NCI-H345 (cell line): ENCODE measurements at regions not wholly inside any gene's neighbourhood (a gene's known extent, or its start where the extent isn't known, plus 50 kb on each side); places are given as distances from the start of the nearest gene placed in this dataset.
"Not testable (repeated sequence)": the region's sequence is repeated elsewhere in the genome, so short reads cannot be mapped to it uniquely, and the experiment has no call there.

Experiments used
- DNase-seq: peaks from one replicate; lab custom pipeline; 2025; lab: John Stamatoyannopoulos, UW

DNA sequence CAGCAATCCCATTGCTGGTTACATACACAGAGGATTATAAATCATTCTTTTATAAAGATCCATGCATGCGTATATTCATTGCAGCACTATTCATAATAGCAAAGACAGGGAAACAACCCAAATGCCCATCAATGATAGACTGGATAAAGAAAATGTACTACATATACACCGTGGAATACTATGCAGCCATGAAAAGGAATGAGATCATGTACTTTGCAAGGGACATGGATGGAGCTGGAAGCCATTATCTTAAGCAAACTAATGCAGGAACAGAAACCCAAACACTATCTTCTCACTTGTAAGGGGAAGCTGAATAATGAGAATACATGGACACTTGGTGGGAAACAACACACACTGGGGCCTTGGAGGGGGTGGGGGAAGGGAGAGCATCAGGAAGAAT, 529.7 kb downstream of the TBC1D32 start:
- no peak for DNase-seq

DNA sequence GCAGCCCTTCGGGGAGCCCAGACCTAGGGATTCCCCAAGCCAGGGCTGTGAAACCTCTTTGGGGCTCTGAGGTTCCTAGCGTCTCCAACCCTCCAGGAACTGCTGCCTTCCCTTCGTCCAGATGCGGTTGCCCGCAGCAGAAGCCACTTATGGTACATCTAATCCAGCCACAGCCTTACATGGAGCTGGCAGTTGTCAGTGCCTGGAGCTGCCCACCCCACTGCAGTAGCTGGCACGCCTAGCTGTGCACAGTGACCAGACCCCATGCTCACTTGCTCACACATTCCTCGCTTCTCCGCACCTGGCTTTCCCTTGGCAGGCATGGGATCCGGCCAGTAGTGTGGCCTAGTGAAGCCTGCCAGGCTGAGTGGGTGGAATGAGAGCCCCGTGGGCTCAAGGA, 547.6 kb downstream of the TBC1D32 start:
- no peak for DNase-seq

DNA sequence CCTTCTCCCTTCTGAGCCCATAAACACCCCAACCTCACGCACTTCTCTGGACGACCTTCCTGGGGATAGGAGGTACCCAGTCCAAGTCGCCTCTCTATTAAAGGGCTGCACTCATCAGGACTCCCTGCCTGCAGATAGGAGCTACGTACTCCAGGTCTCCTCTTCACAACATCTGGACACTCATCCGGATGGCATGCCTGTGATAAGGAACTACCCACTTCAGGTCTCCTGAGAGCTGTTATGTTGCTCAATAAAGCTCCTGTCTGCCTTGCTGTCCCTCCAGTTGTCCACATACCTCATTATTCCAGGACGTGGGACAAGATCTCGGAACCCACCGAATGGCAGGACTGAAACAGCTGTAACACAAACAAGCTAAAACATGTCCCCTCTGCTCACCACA, 548.0 kb downstream of the TBC1D32 start:
- no peak for DNase-seq

DNA sequence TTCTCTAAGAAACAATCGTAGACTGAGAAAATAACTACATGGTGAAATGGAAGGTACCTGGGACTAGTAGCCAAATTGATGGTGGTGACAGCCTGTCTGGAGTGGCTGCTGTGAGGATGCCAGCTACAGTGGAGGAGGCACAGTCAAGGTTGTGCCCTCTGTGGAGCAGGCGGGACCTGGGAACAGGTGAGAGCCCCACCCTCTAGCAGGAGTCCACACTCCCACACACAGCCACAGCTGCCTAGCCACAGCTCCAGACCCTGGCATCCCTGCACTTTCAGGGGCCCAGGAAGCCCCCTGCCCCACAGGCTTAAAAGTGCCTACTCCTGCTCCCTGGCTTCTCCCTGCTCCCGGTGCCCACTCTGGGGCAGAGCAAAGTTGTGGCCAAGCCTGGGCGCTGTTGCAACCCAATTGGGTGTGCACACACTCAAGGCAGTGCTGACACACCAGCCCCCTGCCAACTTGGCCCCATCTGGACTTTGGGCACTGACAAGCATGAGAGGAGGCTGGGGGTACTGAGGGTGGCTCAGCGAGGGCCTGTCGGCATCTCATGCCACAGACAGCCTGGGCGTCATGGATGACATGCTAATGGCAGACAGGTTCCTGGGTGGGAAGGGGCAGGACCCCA, 548.7 kb downstream of the TBC1D32 start:
- DNase-seq = no peak

DNA sequence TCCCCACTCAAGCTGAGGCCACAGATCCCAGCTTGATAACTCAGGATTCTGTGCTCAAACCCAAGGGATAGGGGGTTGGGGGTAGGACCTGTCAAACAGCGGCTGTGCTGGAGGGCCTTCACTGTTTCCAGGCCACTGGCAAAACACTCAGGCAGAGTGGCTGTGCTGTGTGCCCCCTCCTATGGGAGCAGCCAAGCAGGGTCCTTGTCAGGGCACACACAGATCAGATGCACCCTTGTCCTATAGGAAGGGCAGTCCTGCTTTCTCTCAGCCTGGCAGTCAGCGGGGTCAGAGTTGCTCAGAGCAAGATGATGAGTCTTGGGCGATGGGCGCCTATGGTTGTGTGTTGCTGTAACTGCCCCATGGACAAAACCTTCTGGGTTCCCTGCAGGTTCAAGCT, 554.8 kb downstream of the TBC1D32 start:
- no peak for DNase-seq

DNA sequence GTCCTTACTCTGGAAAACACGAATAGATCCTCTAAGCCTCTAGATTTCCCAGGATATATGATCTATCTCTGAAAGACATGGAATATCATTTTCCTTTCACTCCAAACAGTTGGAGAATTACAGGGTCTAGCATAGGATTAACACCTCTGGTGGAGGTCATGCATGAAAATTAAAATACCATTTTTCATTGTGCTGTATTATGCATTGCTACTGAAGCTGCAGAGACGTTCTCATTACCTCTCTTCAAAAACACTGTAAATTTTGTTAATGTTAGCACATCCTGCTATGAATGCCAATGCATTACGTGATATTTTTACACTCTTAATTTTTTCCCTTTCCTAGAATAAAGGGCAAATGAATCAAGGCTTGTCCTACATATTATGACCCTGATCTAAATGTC, 558.6 kb downstream of the TBC1D32 start:
- DNase-seq = no peak

DNA sequence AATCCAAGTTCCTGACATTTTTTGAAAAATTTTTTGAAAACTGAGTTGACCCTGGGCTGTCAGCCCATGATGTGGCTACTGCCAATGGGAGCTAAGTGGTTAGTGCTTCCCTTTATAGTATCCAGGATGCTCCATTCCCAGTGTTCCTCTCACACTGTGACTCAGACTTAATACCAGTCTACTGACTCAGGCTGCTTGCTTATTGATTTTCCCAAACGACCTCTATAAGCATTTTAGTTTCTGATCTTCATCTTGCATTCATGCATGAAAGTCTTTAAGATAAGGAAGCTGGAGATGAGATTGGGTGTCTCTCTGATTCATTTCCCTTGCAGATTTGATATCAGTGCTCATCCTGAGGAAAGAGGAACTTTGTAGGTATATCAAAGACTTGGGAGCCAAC, 560.0 kb downstream of the TBC1D32 start:
- no peak for DNase-seq

DNA sequence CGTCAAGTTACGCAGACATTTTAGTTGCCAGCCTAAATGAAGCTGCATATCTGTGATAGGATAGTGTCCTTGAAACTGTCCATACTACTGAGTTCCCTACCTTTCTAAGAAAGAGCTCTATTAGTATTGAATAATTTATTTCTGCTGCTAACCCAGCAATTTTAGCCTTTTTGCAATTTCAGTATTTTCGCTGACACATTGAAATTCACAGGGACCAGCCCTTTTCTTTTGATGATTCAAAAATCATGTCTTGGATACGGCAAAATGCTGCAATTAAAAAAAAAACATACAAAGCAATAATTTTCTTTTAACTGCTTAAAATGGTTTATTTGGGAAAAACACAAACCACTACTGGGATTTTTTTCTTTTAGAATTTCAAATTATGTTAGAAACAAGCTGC, 563.3 kb downstream of the TBC1D32 start:
- no peak for DNase-seq

DNA sequence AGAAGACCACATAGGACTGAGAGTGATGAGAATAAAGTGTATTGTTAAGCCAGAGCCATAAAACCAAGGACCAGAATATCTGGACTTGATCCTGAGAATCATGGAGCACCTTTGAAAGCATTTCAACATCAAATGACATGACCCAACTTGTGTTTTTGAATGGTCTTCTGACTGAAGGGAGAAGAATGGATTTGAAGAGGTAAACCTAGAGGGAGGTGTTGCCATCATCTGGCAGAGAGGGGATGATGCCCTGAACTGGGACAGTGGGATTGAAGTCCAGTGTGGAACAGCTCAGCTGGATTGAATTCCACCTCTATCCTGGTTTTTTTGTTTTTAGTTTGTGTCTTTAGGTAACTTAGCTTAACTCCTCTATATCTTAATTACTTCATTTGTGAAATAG, 570.0 kb downstream of the TBC1D32 start:
- DNase-seq = no peak

DNA sequence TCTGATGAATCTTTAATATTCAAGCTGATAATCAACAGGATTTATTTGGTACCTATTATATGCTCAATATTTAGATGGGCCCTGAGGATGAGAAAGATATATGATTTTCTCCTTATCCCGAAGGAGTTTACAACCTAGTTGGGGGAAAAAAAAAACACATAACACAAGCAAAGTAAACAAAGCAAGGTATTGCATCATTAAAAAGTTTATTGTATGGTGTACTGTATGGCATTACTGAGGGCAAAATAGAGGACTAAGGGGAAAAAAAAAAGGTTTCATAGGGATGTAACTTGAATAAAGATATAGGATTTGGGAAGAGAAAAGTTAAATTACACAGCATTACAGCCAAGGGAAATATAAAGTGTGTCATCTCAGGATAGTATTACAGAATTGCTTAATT, 574.7 kb downstream of the TBC1D32 start:
- DNase-seq = no peak

DNA sequence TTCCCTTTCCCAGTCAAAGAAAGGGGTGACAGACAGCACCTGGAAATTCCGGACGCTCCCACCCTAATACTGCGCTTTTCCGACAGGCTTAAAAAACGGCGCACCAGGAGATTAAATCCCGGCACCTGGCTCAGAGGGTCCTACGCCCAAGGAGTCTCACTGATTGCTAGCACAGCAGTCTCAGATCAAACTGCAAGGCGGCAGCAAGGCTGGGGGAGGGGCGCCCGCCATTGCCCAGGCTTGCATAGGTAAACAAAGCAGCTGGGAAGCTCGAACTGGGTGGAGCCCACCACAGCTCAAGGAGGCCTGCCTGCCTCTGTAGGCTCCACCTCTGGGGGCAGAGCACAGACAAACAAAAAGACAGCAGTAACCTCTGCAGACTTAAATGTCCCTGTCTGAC, 585.7 kb downstream of the TBC1D32 start:
- DNase-seq = not testable (repeated sequence)

DNA sequence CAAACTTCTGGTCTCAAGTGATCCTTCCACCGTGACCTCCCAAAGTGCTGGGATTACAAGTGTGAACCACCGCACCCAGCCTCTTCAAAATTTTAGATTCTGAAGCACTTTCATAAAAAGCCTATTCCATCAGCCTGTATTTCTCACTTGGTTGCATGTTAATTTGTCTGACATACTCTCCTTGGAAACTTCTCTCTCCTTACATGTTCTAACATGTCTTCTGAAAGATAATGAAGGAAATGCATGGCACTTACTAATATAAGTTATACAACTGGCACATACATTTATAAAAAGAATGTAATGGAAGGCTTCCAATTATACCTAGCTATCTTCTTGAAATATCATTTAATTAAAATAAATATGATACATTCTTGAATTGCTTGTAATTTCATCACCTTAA, 597.5 kb downstream of the TBC1D32 start:
- no peak for DNase-seq

DNA sequence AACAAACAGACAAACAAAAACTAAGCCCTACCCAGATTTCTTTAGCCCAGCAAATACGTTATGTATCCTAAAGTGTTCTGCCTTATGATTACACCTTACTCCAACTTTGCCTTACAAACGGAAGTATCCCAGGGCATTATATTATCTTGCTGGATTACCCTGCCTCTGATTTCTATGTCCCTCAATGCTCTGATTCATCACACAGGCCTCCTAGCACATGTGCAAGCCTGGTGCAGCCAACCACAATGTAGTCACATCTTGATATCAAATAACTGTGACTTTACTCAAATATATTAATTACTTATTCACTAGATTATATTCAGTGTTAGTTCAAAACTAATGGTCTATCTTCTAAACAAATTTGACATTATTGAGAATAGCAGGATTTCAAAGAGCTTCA, 598.6 kb downstream of the TBC1D32 start:
- DNase-seq = no peak

DNA sequence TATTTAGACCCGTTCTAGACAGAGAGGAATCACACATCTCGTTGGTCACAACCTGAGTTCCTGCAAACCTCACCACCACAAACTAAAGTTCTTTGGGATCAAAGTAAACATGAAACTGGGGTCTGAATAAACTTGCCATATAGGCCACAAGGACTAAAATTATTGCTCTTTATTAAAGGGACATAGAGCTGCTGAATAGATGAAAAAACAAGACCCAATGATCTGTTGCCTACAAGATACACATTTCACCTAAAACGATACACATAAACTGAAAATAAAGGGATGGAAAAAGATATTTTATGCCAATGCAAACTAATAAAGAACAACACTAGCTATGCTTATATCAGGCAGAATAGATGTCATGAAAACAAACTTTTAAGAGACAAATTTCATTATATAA, 623.0 kb downstream of the TBC1D32 start:
- no peak for DNase-seq

DNA sequence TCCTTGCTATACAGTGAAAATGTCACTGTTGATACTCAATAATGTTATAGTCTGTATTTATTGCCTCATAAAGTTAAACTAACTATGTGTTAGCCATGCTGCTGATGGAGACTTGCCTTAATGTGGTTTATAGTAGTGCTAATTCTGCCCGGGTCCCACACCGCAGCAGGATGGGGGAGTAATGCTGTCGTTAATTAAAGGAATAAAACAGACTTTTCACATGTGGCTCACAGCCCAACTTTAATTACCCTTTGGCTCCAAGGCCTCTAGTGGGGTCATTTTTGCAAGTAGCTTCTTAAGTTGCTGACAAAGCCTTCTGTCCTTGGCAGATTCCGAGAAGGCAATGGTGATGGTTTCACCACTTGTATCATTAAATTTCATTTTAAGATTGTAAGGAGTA, 634.3 kb downstream of the TBC1D32 start:
- no peak for DNase-seq

DNA sequence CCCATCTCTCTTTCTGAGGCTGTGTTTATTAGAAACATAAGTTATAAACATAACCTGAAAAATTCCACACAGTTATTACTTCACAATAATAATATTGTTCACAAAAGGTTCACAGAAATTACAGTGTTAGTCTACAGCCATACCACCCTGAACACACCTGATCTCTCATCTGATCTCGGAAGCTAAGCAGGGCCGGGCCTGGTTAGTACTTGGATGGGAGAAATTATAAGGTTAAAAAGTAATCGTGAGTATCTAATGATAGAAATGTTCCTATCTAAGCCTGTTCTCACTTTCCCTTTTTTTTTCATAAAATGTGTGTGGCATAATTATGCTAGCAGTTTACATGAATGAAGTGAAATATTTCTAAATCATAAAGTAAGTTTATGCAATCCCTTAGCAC, 647.8 kb downstream of the TBC1D32 start:
- no peak for DNase-seq

DNA sequence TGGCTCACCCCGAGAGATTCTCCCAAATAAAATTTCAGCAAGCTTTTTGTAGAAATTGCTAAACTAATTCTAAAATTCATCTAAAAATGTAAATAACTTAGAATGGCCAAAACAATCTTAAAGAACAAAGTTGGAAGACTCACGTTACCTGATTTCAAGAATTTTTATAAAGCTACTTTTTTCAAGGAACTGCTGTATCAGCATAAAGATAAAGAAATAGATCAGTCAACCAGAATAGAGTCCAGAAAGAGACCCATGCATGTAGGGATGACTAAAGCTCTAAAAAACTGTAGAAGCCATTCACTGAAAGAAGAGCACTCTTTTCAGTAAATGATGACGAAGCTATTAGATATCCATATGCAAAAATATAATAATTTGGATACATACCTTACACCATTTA, 652.1 kb downstream of the TBC1D32 start:
- DNase-seq = no peak

DNA sequence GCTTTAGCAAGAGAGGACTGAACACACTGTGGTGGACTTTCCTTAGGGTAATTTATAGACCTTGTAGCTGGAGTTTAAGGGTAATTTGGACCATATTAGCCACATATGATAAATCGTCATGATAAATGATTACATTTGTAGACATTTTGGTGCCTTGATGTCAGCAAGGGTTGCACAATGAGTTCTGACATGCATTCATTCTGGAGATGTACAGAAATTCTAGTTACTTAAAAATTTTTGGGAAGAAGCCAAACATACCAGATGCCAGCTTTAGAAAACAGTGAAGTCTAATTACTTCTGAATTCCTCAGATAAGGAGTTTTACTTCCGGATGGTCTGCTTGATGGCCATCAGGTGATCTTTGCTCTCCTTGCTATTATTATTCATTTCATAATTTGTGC, 653.1 kb downstream of the TBC1D32 start:
- no peak for DNase-seq

DNA sequence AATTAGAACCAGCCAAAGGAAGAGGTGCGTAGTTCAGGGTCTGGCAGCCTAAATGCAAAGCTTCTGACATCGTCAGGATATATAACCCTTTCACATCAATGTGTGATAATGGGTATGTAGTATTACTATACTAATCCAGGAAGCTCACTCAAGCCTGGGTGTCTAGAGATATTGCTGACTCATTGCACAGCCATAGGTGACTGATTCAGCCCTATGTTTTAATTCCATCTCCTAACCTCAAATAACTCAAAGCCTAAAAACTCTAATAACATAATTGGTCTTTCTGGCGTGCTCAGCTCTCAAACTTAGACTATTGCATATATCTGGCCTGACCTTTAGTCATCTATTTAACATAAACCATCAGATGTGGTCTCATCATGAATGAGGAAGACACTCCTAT, 658.4 kb downstream of the TBC1D32 start:
- DNase-seq = no peak

DNA sequence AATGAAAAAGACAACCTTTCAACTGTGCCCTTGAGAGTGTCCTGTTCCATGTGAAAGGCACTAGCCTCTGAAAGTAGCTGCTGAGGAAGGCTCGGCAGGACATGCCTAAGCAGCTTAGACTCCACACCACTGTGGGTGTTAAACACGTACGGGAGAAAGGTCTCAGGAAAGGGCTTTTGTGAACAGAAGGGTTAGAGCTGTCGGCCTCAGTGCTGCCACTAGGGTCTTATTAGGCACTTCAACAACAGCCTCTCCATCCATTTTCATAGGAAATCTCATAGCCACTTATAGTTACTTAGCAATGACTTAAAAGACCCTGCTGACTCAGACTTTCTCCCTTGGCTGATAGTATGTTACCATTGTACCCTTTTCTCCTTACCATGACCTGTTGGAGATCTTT, 662.8 kb downstream of the TBC1D32 start:
- DNase-seq = no peak

DNA sequence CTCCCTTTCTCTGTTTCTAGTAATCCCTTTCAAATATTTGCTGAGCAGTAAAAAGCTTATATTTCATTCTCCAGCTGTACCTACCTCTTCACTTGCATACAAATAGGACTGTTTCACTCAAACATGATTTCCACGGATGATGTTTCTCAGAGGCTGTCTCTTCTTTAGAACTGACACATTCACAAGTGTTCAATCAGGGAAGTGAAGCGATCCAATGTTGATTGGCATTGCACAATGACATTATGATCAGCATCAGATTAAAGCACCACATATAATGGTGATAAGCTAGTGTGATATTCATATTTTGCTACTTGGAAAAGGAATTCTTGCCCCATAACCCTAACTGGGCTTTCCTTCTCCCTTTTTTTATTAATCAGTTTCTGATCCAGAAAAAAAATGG, 681.8 kb downstream of the TBC1D32 start:
- DNase-seq = no peak

DNA sequence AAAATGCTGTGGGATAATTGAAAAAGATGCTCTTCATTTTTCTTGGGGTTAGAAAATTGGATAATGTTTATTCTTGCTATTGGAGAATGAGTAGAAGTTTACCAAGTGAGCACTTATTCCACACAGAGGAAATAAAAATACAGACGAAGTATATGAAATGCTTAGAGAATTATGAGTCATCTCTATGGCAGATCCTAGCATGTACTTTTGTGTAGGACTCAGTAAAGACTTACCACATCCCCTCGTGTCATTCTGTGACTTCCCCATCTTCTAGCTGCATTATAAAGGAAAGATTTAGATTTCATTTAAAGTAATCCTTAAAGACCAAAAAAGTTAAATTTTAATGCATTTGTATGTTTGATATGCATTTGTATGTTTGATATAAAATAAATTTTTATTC, 685.6 kb downstream of the TBC1D32 start:
- DNase-seq = no peak

DNA sequence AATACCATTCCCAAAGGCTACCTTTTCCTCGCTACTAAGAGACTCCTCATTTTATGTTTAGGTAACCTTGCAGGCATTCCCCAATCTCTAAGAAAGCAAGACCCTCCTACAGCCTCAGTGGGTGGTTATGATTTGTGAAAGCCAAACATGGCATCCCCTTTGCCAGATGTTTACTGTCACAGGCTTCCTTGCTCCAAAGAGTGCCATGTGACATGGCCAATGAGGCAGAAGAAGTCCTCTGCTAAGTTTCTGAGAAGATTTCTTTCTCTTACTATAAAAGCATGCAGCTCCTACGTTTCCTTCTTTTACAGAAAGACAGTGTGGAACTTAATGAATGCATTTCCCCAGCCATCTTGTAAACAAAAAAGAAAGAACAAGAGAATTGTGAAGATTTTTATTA, 688.2 kb downstream of the TBC1D32 start:
- DNase-seq = no peak

DNA sequence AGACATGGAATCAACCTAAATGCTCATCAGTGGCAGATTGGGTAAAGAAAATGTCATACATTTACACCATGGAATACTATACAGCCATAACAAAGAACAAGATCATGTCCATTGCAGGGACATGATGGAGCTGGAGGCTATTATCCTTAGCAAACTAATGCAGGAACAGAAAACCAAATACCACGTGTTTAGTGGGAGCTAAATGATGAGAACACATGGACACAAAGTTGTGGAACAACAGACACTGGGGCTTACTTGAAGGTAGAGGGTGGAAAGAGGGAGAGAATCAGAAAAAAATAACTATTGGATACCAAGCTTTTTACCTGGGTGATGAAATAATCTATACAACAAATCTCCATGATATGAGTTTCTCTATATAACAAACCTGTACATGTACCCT, 701.3 kb downstream of the TBC1D32 start:
- DNase-seq = no peak

DNA sequence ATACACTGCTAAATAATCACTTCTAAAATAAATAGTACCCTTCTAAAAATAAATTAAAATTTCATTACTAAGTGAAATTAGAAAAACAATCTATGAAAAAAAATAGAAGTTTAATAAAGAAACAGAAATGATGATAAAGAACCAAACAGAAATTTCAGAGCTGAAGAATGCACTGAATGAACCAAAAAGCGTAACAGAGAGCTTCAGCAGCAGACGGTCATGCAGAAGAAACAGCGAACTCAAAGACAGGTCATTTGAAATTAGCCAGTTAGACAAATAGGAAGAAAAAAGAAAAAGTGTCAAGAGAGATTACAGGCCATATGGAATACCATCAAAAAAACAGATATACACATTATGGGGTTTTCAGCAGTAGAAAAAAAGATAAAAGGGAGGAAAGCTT, 706.7 kb downstream of the TBC1D32 start:
- no peak for DNase-seq
